Right lobe of liver (tissue), 4 donors: ENCODE measurements at regions not wholly inside any gene's neighbourhood (a gene's known extent, or its start where the extent isn't known, plus 50 kb on each side); places are given as distances from the start of the nearest gene placed in this dataset.

Experiments used
- POLR2A ChIP-seq: fragments of 450-650 bp; IDR thresholded peaks from one replicate; pipeline ENCODE4 v1.6.1; 2017; ENCODE audit warnings: antibody characterized with exemption, mild to moderate bottlenecking
- TF ChIP-seq, protein P1 (sequence below), 4 donors: fragments of 200-600 bp in 3 of 4; fragments of 450-650 bp in 1 of 4; IDR thresholded peaks; one replicate each; pipeline versions ENCODE4 v1.5.1 to v1.8.0; 2016 to 2022; ENCODE audit warnings: antibody characterized with exemption in 4 of 4, mild to moderate bottlenecking in 2 of 4
- donor health status: DM: no; HTN: no; CAD: no.
- donor health status: DM: no; HTN: no; CAD: no.
- donor health status: DM: no; HTN: yes; CAD: no.

DNA sequence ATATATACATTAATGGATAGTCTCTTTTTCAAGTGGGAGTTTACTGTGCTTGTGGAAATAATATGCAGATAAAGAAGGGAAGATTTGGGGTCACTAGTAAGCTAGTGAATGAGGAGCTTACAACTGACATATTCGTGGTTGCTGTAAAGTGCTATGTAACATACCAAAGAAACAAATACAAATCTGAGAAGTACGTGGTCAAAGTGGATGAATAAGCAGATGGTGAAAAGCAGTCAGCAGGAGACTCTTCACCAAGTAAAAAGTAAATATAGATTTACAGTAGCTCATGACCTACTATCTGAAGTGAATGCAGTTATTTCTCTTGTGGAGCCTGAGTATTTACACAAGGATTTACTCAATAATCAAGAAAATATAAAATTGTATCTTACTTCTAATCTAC lies 136.6 kb upstream of the ELAC2 start:
- TF ChIP-seq, protein P1, sequence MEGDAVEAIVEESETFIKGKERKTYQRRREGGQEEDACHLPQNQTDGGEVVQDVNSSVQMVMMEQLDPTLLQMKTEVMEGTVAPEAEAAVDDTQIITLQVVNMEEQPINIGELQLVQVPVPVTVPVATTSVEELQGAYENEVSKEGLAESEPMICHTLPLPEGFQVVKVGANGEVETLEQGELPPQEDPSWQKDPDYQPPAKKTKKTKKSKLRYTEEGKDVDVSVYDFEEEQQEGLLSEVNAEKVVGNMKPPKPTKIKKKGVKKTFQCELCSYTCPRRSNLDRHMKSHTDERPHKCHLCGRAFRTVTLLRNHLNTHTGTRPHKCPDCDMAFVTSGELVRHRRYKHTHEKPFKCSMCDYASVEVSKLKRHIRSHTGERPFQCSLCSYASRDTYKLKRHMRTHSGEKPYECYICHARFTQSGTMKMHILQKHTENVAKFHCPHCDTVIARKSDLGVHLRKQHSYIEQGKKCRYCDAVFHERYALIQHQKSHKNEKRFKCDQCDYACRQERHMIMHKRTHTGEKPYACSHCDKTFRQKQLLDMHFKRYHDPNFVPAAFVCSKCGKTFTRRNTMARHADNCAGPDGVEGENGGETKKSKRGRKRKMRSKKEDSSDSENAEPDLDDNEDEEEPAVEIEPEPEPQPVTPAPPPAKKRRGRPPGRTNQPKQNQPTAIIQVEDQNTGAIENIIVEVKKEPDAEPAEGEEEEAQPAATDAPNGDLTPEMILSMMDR (IDR thresholded peaks at IDR 0.05), result no peak
- TF ChIP-seq POLR2A, result no peak
